HFF-Myc (cell line): ENCODE measurements at regions not wholly inside any gene's neighbourhood (a gene's known extent, or its start where the extent isn't known, plus 50 kb on each side); places are given as distances from the start of the nearest gene placed in this dataset.

ENCODE experiments used
- DNase-seq: peaks from one replicate; pipeline ENCODE4 v3.0.0-alpha.2; 2011; ENCODE audit warnings: low read depth; ENCODE audit errors: extremely low read depth
- H3K4me3 ChIP-seq: replicated peaks from 2 replicates; pipeline ENCODE4 v1.5.1; 2011; ENCODE audit warnings: low read depth, mild to moderate bottlenecking, control low read depth, low read length
- TF ChIP-seq, protein P1 (sequence below): IDR thresholded peaks from 2 replicates; pipeline ENCODE4 v1.5.1; 2012; ENCODE audit warnings: mild to moderate bottlenecking, low read depth, low read length, control low read depth; ENCODE audit errors: missing control alignments

DNA sequence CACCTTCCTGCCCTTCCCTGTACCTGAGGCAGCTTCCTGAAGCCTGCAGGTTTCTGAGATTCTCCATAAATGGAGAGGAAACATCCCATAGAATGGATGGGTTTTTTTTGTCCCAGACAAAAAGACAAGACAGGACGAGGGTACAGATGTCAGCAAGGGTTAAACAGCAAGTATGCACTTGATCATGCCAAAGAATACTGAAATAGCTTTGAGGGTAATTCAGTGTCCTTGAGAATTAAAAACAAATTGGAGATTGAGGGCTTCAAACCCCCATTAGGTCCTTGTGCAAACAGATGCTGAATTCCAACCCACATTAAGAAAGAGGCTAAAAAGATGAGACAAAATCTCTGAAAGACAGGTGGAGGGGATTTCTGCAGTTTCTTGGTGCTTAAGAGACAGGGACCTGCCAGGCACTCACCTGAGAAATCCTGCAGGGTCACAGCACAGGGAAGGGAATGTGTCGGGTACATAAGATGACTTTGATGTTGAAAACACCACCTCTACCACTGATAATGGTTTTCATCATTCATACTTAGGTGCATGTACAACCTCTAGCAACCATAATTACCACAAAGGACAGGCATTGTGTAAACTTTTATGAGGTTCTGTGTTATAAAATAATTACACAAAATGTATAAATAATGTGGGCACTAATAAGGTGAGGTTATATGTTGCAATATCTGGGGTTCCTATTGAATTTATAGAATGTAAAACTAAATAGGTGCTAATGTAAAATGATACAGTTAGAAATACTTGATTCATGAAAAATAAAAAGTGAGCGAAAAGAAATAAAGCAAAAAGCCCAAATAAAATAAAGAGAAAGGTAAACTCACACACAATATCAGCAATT is 107.1 kb upstream of the TOP3B start:
- TF ChIP-seq, protein P1, sequence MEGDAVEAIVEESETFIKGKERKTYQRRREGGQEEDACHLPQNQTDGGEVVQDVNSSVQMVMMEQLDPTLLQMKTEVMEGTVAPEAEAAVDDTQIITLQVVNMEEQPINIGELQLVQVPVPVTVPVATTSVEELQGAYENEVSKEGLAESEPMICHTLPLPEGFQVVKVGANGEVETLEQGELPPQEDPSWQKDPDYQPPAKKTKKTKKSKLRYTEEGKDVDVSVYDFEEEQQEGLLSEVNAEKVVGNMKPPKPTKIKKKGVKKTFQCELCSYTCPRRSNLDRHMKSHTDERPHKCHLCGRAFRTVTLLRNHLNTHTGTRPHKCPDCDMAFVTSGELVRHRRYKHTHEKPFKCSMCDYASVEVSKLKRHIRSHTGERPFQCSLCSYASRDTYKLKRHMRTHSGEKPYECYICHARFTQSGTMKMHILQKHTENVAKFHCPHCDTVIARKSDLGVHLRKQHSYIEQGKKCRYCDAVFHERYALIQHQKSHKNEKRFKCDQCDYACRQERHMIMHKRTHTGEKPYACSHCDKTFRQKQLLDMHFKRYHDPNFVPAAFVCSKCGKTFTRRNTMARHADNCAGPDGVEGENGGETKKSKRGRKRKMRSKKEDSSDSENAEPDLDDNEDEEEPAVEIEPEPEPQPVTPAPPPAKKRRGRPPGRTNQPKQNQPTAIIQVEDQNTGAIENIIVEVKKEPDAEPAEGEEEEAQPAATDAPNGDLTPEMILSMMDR, result no peak
- H3K4me3 ChIP-seq, result no peak overlapping the region
- no peak for DNase-seq

DNA sequence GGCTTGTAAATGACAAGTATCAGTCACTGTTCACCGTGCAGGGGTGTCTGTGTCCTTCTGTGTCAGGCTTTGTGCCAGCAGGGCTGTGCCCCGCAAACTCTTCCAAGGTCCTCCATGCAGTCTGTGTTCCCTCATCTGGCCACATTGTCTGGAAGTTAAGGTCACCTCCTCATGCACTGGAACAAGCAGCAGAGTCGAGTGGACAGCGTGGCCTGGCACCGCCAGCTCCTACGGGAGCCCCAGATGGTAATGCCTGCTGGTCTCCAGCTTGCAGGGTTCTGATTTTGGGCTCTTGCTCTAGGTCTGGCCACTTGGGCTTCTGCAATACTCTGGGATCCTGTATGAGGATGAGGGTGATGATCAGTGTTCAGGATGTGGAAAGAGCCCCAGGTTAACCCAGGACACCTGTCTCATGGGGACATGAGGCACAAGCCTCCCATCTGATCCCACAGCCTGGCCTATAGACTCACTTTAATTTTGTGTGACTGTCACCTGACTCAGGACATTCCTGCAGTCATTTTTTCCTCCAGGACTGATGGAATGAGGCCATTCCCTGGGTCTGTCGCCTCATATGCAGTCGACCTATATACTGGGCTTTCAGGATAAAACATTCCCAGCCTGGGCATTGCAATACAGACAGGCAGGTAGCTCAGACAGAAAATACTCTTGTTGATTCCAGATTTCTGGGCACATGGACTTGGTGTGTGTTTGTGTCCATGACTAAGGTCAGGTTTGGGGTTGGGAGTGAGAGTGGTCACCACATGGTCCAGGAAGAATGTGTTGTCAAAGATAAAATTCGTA is 106.3 kb upstream of the TOP3B start:
- TF ChIP-seq, protein P1, result no peak
- no peak overlapping the region for H3K4me3 ChIP-seq
- DNase-seq, result no peak

DNA sequence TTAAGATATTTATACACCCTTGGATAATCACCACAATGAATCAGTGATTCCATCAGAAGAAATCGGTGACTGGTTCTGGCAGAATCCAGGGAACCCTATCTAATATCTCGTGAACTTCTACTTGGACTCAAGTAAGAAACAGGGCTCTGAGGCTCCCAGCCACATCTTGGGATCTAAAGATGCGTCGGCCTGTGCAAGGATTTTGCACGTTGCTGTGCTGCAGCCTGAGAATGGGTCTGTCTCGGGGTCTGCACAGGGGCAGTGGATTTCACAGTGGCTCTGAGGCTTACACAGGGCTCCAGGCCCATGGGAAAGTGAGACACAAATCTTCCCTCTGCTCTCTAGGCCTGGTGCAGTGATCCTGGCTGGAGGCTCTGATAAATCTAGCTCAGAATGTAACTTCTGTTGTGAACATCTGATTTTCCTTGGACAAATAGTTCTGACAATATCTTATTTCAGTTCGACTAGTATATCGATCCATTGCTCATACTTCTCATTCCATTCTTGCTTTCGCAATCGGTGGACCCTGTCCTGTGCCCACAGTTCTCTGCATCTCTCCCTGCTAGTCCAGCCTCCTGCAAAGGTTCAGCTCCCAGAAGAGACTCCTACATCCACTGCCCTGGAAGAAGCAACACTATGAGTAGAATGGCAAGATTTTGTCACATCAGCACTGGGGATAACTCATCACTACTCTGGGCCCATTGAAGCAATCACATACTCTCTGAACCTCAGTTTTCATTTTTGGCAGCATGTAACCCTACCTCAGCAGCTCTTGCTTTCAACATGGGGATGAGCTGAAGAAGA is 105.5 kb upstream of the TOP3B start:
- no peak for DNase-seq
- TF ChIP-seq, protein P1, result no peak
- no peak overlapping the region for H3K4me3 ChIP-seq

DNA sequence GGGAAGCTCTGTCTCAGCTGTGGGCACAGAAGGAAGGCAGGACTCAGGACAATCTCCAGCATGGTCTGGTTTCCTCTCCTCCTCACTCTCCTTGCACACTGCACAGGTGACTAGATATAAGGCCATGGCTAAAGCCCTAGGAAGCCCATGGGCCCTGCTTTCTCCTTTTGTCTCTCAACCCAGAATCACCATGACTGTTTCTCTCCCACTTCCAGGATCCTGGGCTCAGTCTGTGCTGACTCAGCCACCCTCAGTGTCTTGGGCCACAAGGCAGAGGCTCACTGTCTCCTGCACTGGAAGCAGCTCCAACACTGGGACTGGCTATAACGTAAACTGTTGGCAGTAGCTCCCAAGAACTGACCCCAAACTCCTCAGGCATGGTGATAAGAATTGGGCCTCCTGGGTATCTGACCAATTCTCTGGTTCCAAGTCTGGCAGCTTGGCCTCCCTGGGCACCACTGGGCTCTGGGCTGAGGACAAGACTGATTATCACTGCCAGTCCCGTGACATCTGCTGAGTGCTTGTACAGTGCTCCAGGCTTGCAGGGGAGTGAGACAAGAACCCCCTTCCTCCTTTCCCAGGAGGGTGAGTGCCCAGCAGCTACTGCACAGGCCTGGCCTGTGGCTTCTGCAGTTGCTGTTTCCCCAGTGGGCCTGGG is 104.0 kb upstream of the TOP3B start:
- TF ChIP-seq, protein P1, result no peak
- H3K4me3 ChIP-seq, result no peak overlapping the region
- DNase-seq, result no peak

DNA sequence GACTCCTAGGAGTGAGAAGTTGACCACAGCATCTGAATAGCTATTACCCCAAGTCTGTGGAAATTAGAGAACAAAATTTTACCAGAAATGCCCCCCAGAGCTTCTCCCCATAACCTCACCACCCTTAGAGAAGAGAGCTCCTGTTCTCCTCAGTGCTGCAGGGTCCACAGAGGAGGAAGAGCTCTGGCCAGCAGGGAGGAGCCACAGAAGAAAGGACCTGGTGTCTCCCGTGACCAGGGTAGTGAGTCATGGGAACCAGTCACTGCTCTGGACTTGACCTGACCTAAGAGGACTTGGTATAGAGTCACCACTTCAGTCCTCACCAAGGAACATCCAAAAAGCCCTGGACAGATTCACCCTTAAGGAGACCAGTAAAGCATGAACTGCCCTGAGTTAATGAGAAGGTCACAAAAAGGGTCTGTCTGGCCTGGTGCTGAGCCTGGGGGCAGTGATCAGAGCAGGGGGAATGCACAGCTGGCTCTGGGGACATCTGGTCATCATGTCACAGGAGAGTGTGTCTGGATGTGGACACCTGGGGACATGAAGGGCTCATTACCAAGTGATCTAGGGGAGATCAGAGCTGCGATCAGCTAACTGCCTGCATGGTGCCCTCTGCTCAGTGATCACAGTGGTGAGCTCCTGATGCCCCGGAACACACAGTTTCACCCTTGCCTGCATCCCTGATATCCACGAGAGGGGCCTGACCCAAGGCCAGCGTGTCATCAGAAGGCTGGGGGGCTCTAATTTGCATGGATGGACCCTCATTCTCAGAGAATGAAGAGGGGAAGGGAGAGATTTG is 103.3 kb upstream of the TOP3B start:
- no peak for DNase-seq

More for the DNA sequence above, 103.3 kb upstream of the TOP3B start:
- TF ChIP-seq, protein P1, result no peak
- H3K4me3 ChIP-seq, result no peak overlapping the region
